Ovary (tissue), 7 donors: ENCODE measurements at regions not wholly inside any gene's neighbourhood (a gene's known extent, or its start where the extent isn't known, plus 50 kb on each side); places are given as distances from the start of the nearest gene placed in this dataset.

ENCODE experiments used
- DNase-seq, 5 donors: peaks; one replicate each; pipeline ENCODE4 v3.0.0-alpha.2; 2019 to 2020
- H3K27ac ChIP-seq, 2 donors: fragments of 200-600 bp; one replicate each; pipeline versions ENCODE4 v1.5.1 to v1.8.0; 2019 to 2022
- H3K27me3 ChIP-seq: fragments of 200-600 bp; one replicate; pipeline ENCODE4 v1.8.0; 2022
- H3K36me3 ChIP-seq: fragments of 200-600 bp; sonication (generic); one replicate; pipeline ENCODE4 v1.5.1; 2019
- H3K4me1 ChIP-seq: one replicate; pipeline ENCODE4 v1.8.1; 2013; ENCODE audit warnings: mild to moderate bottlenecking, moderate library complexity; ENCODE audit not compliant: insufficient read depth
- H3K4me3 ChIP-seq: fragments of 200-600 bp; sonication (generic); one replicate; pipeline ENCODE4 v1.5.1; 2017
- H3K9me3 ChIP-seq, 2 donors: fragments of 200-600 bp in 1 of 2; sonication (generic) in 1 of 2; one replicate each; pipeline versions ENCODE4 v1.5.1 to v1.8.1; 2013 to 2019; ENCODE audit warnings: mild to moderate bottlenecking in 1 of 2, moderate library complexity in 1 of 2
- CTCF ChIP-seq, 3 donors: fragments of 450-650 bp in 2 of 3; fragments of 200-600 bp in 1 of 3; IDR thresholded peaks; one replicate each; pipeline versions ENCODE4 v1.5.1 to v1.8.0; 2016 to 2022; ENCODE audit warnings: antibody characterized with exemption in 3 of 3, mild to moderate bottlenecking in 1 of 3
- EP300 ChIP-seq: sonication (generic); formaldehyde crosslinking; IDR thresholded peaks from one replicate; pipeline ENCODE4 v1.6.1; 2017; ENCODE audit warnings: antibody characterized with exemption
- POLR2A ChIP-seq: fragments of 450-650 bp; IDR thresholded peaks from one replicate; pipeline ENCODE4 v1.6.1; 2017; ENCODE audit warnings: antibody characterized with exemption, mild to moderate bottlenecking, moderate library complexity
- WGBS, 3 donors: extraction: QIAGEN DNeasy Blood & Tissue Kit in 1 of 3; methylation state at CpG; one replicate each; pipeline versions ENCODE4 v1.1.5 to v1.1.7; 2013 to 2017; 5-methylcytosine and 5-hydroxymethylcytosine counted together
- intact Hi-C, 4 donors: fragments of 100-400 bp; cut with DNase I; formaldehyde crosslinking; loops; one replicate each; pipeline versions ENCODE4 v1.11.0 to v1.15.1; 2022 to 2023
- donor health status: DM: no; HTN: no; CAD: no; lungs with moderate emphysema.
- donor health status: DM: no; HTN: no; CAD: no.
- donor health status: Bipolar disorder and iron deficiency.
- donor health status: DM: no; HTN: no; CAD: no.
- donor health status: DM: yes; HTN: yes; CAD: no.

GRCh38 chr4:108400309-108400708, 220.1 kb upstream of the RPL34 start:
- no peak for DNase-seq
- Histone ChIP-seq H3K36me3 (no peaks in the 10 kb centered on the region), H3K9me3 (no peaks in the 10 kb centered on the region), H3K4me3 (no peak overlapping the region), H3K4me1 (no peaks in the 10 kb centered on the region), H3K27ac (no peak overlapping the region), H3K27me3 (no peaks in the 10 kb centered on the region)
- 90 to 96% (median 93%) methylated on average over 6 of the region's 6 CpGs for WGBS, 3 donors
- intact Hi-C loops: no loop called here
- no peak for TF ChIP-seq CTCF (IDR thresholded peaks at IDR 0.05)
- no peak for TF ChIP-seq POLR2A
- no peak for TF ChIP-seq EP300

GRCh38 chr4:108399610-108400265, 220.6 kb upstream of the RPL34 start:
- H3K27ac ChIP-seq: no peak overlapping the region
- WGBS, 3 donors: 76 to 86% (median 84%) methylated on average over 12 of the region's 12 CpGs
- intact Hi-C loops: no loop called here
- H3K4me3 ChIP-seq: no peak overlapping the region
- no peak for TF ChIP-seq POLR2A
- no peak for TF ChIP-seq EP300
- no peak for TF ChIP-seq CTCF (IDR thresholded peaks at IDR 0.05)
- no peaks in the 10 kb centered on the region for H3K4me1 ChIP-seq
- H3K27me3 ChIP-seq: no peaks in the 10 kb centered on the region
- H3K9me3 ChIP-seq: no peaks in the 10 kb centered on the region
- no peaks in the 10 kb centered on the region for H3K36me3 ChIP-seq
- DNase-seq: no peak

GRCh38 chr4:108398836-108399235, 221.5 kb upstream of the RPL34 start:
- DNase-seq: no peak
- intact Hi-C loops: no loop called here
- no peak overlapping the region for H3K4me3 ChIP-seq
- no peaks in the 10 kb centered on the region for H3K27me3 ChIP-seq
- TF ChIP-seq EP300: no peak
- no peak for TF ChIP-seq POLR2A
- no peak for TF ChIP-seq CTCF (IDR thresholded peaks at IDR 0.05)
- H3K4me1 ChIP-seq: no peaks in the 10 kb centered on the region
- H3K9me3 ChIP-seq: no peaks in the 10 kb centered on the region
- no peaks in the 10 kb centered on the region for H3K36me3 ChIP-seq
- no peak overlapping the region for H3K27ac ChIP-seq
- WGBS, 3 donors: 71 to 79% (median 72%) methylated on average over 7 of the region's 7 CpGs

GRCh38 chr4:108398316-108398715, 222.1 kb upstream of the RPL34 start:
- 52 to 66% (median 59%) methylated on average over 11 of the region's 11 CpGs for WGBS, 3 donors
- H3K4me1 ChIP-seq: no peaks in the 10 kb centered on the region
- TF ChIP-seq CTCF (IDR thresholded peaks at IDR 0.05): no peak
- no peak for TF ChIP-seq POLR2A
- no peak for TF ChIP-seq EP300
- no peaks in the 10 kb centered on the region for H3K27me3 ChIP-seq
- no peaks in the 10 kb centered on the region for H3K9me3 ChIP-seq
- intact Hi-C loops: no loop called here
- H3K27ac ChIP-seq: no peak overlapping the region
- no peak overlapping the region for H3K4me3 ChIP-seq
- no peak for DNase-seq
- no peaks in the 10 kb centered on the region for H3K36me3 ChIP-seq
